ENCODE measurements at regions not wholly inside any gene's neighbourhood (a gene's known extent, or its start where the extent isn't known, plus 50 kb on each side); places are given as distances from the start of the nearest gene placed in this dataset.
A peak's percentile ranks its signal among the peaks of the same experiment; 100 is the strongest.

DNA sequence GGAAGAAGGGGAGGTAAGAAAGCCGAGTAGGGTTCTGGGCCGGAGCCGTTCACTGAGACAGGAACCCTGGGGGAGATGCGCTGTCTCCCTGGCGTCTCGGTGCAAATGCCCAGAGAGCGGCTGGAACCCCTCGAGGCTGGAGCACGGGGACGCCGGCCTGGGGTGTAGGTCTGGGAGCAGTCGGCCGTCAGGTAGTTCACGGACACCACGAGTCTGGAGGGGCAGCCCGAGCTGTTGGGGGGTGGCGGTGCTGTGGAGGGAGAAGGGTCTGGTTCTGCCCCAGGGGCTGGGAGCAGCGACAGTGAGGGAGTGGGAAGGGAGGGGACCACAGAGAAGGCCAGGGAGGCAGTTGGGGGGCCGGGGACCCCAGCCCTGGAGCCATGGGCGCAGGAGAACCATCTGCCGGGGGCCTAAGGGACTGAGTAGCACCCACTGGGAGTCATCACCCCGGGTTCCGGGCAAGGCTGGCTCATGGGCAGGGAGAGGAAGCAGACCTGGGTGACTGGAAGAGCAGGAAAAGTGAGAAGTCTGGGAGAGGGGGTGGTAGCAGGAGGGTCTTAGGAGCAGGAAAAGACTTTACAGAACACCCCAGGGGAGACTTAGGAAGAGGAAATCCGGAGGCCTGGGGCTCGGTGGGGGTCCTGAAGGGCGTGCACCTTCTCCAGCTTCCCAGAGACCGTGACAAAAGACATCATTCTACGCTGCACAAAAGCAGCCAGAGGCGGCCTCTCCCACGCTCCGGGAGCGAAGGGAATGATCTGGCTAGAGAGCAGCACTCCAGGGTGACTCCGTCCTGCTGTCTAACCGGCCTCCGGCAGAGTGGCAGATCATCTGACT lies 173.1 kb upstream of the SOX1 start:
- no peak for TF ChIP-seq CTCF (IDR thresholded peaks at IDR 0.05; ENCODE audit: borderline replicate concordance, extremely low read depth, insufficient read depth)
- no peak for FAIRE-seq
- DNase-seq: peak in 4 of 5 donors; percentile 51 to 80 (median 68)
- no peak overlapping the region for H3K9ac ChIP-seq (ENCODE audit: low read length in 3 of 3)
- intact Hi-C loops (cut with DNase I): no loop called here
- H3K36me3 ChIP-seq (ENCODE audit: control insufficient read depth in 2 of 3, insufficient read depth in 3 of 3, low read length in 3 of 3): no peaks in the 10 kb centered on the region
- peaks cover 0 to 3% (median 0%) of the 10 kb centered on the region in 3 donors for H3K4me1 ChIP-seq (ENCODE audit: control insufficient read depth in 2 of 3, insufficient read depth in 2 of 3, low read depth in 1 of 3, low read length in 3 of 3)
- no peaks in the 10 kb centered on the region for H3K9me3 ChIP-seq (ENCODE audit: control insufficient read depth in 2 of 3, insufficient read depth in 1 of 3, low read length in 3 of 3)
- H3K27ac ChIP-seq (ENCODE audit: low read depth in 2 of 2, low read length in 2 of 2): no peak overlapping the region
- H3K27me3 ChIP-seq (ENCODE audit: control insufficient read depth, insufficient read depth, low read length): peaks cover 21% of the 10 kb centered on the region
- no peak overlapping the region for H3K4me3 ChIP-seq (ENCODE audit: low read length in 3 of 3)

DNA sequence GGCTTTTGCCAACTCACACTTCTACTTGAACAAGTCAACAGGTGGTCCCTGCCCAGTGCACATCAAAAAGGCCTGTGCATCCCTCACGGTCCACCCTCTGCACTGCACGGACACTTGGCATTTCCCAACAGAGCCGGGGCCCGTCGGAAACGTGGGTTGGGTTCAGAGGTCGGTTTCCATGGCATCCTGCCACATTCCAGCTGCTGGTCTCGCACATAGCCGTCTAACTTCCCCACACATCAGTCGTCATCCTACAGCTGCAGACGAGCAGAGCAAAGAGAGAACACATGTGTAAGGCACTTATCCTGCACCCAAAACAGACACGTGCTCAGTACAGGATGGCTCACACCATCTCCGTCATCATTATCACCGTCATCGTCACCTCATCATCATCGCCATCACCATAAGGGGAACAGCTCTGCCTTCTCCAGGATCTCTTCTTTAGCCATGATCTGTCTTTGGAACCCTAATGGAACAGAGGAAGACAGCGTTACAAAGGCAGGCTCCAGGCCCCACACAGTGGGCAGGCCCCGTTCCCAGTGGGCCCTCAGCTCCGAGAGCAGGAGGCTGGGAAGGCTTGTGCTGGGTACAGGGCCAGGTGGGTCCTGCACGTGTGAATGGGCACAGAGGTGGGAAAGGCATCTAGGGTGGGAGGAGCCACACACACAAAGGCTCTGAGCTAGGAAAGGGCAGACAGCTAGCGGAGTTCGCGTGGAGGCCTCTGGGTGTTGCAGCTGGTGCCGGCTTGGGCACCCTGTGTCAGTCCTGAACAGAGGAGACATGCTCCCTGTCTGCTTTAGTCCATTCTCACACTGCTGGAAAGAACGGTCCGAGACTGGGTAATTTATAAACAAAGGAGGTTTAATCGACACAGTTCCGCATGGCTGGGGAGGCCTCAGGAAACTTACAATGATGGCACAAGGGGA lies 170.8 kb upstream of the SOX1 start:
- no peak overlapping the region for H3K9ac ChIP-seq (ENCODE audit: low read length in 3 of 3)
- FAIRE-seq (no peak), DNase-seq (peak in 1 of 5 donors; percentile 42)
- no peak overlapping the region for H3K4me3 ChIP-seq (ENCODE audit: low read length in 3 of 3)
- TF ChIP-seq CTCF (IDR thresholded peaks at IDR 0.05; ENCODE audit: borderline replicate concordance, extremely low read depth, insufficient read depth): no peak
- H3K36me3 ChIP-seq (ENCODE audit: control insufficient read depth in 2 of 3, insufficient read depth in 3 of 3, low read length in 3 of 3): no peaks in the 10 kb centered on the region
- H3K9me3 ChIP-seq (ENCODE audit: control insufficient read depth in 2 of 3, insufficient read depth in 1 of 3, low read length in 3 of 3): no peaks in the 10 kb centered on the region
- H3K27ac ChIP-seq (ENCODE audit: low read depth in 2 of 2, low read length in 2 of 2): no peak overlapping the region
- H3K27me3 ChIP-seq (ENCODE audit: control insufficient read depth, insufficient read depth, low read length): peaks cover 16% of the 10 kb centered on the region
- intact Hi-C loops (cut with DNase I): no loop called here
- H3K4me1 ChIP-seq (ENCODE audit: control insufficient read depth in 2 of 3, insufficient read depth in 2 of 3, low read depth in 1 of 3, low read length in 3 of 3): peaks cover 0 to 3% (median 0%) of the 10 kb centered on the region in 3 donors

GRCh38 chr13:111897178-111897845 lies 169.6 kb upstream of the SOX1 start:
- H3K4me3 ChIP-seq (ENCODE audit: low read length in 3 of 3): no peak overlapping the region
- no peaks in the 10 kb centered on the region for H3K36me3 ChIP-seq (ENCODE audit: control insufficient read depth in 2 of 3, insufficient read depth in 3 of 3, low read length in 3 of 3)
- no peak overlapping the region for H3K9ac ChIP-seq (ENCODE audit: low read length in 3 of 3)
- peaks cover 0 to 3% (median 0%) of the 10 kb centered on the region in 3 donors for H3K4me1 ChIP-seq (ENCODE audit: control insufficient read depth in 2 of 3, insufficient read depth in 2 of 3, low read depth in 1 of 3, low read length in 3 of 3)
- H3K27me3 ChIP-seq (ENCODE audit: control insufficient read depth, insufficient read depth, low read length): peaks cover 9% of the 10 kb centered on the region
- no peak for TF ChIP-seq CTCF (IDR thresholded peaks at IDR 0.05; ENCODE audit: borderline replicate concordance, extremely low read depth, insufficient read depth)
- intact Hi-C loops (cut with DNase I): no loop called here
- FAIRE-seq (no peak), DNase-seq (peak in 1 of 5 donors; percentile 29)
- no peaks in the 10 kb centered on the region for H3K9me3 ChIP-seq (ENCODE audit: control insufficient read depth in 2 of 3, insufficient read depth in 1 of 3, low read length in 3 of 3)
- no peak overlapping the region for H3K27ac ChIP-seq (ENCODE audit: low read depth in 2 of 2, low read length in 2 of 2)

Data from kidney (tissue), 13 donors.